ENCODE measurements at regions not wholly inside any gene's neighbourhood (a gene's known extent, or its start where the extent isn't known, plus 50 kb on each side); places are given as distances from the start of the nearest gene placed in this dataset.
A peak's percentile ranks its signal among the peaks of the same experiment; 100 is the strongest.

DNA sequence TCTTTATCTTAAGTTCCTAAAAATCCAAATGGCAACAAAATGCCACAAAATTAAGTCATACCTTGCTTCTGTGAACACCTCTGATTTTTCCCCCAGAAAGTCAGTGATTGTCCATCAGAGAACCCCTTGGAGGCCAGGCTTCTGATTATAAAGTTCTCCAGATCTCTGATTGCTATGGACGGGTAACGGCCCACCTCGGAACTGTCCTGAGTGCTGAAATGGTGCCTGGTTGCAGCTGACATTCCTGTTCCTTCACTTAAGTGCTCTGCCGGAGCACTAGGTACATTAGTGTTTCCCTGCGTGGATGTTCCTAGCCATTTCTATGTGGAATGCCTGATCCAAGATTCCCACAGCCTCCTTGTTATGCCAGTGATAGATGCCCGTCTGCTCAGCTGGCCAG, 85.0 kb downstream of the CHST1 start:
- Histone ChIP-seq H3K4me1 (ENCODE audit: control insufficient read depth in 1 of 2, insufficient read depth in 2 of 2, low read depth in 1 of 2, low read length in 1 of 2) (no peaks in the 10 kb centered on the region), H4K20me1 (ENCODE audit: insufficient read depth) (no peaks in the 10 kb centered on the region), H3K36me3 (replicated peaks in 1 of 2; ENCODE audit: control insufficient read depth in 1 of 2, insufficient read depth in 2 of 2, low read length in 1 of 2) (no peaks in the 10 kb centered on the region), H3K9ac (no peak overlapping the region), H3K4me2 (no peak overlapping the region), H3K4me3 (ENCODE audit: low read depth in 2 of 2, low read length in 1 of 2) (no peak overlapping the region), H3K79me2 (ENCODE audit: insufficient read depth) (no peaks in the 10 kb centered on the region), H3F3A (replicated peaks; ENCODE audit: insufficient read depth) (no peaks in the 10 kb centered on the region), H3K9me2 (no peaks in the 10 kb centered on the region), H2AFZ (ENCODE audit: low read depth) (no peak overlapping the region), H3K27ac (ENCODE audit: low read depth in 2 of 2, low read length in 1 of 2) (no peak overlapping the region), H3K9me3 (no peaks in the 10 kb centered on the region), H3K27me3 (ENCODE audit: insufficient read depth) (peaks cover 3% of the 10 kb centered on the region; the same call in 1 of the 2 replicates)
- ChIA-PET CTCF (interaction anchor here (1.8 kb wide), 1 partner anchor 191 kb away, joined by 4 read pairs; no protein-coding TSS in a partner anchor), POLR2A (no interaction called here)
- no peak for DNase-seq
- no peak for TF ChIP-seq MXI1 (IDR thresholded peaks at IDR 0.05; ENCODE audit: low read depth, low read length)
- TF ChIP-seq, protein P1, sequence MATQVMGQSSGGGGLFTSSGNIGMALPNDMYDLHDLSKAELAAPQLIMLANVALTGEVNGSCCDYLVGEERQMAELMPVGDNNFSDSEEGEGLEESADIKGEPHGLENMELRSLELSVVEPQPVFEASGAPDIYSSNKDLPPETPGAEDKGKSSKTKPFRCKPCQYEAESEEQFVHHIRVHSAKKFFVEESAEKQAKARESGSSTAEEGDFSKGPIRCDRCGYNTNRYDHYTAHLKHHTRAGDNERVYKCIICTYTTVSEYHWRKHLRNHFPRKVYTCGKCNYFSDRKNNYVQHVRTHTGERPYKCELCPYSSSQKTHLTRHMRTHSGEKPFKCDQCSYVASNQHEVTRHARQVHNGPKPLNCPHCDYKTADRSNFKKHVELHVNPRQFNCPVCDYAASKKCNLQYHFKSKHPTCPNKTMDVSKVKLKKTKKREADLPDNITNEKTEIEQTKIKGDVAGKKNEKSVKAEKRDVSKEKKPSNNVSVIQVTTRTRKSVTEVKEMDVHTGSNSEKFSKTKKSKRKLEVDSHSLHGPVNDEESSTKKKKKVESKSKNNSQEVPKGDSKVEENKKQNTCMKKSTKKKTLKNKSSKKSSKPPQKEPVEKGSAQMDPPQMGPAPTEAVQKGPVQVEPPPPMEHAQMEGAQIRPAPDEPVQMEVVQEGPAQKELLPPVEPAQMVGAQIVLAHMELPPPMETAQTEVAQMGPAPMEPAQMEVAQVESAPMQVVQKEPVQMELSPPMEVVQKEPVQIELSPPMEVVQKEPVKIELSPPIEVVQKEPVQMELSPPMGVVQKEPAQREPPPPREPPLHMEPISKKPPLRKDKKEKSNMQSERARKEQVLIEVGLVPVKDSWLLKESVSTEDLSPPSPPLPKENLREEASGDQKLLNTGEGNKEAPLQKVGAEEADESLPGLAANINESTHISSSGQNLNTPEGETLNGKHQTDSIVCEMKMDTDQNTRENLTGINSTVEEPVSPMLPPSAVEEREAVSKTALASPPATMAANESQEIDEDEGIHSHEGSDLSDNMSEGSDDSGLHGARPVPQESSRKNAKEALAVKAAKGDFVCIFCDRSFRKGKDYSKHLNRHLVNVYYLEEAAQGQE (IDR thresholded peaks at IDR 0.05; ENCODE audit: low read depth, low read length), result peak; percentile 93
- WGBS (ENCODE audit: low lambda C conversion rate), result 41% methylated on average over 3 of the region's 6 CpGs

DNA sequence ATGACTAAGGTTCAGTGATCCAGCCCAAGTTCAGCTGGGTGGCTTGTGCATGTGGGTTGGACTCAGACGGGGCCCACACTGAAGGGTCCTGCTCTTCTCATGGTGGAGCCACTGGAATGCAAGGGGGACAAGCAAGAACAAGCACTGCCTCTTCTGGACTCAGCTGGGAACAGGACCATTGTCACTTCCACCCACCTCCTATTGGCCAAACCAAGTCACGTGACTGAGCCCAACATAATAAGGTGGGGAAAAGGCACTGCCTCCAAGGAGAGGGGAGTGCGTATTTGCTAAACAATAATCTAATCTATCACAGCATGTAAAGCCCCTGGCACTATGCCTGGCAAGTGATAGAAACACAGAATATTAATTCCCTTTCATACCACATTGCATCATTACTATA, 87.1 kb downstream of the CHST1 start:
- 35% methylated on average over 3 of the region's 3 CpGs for WGBS (ENCODE audit: low lambda C conversion rate)
- no peaks in the 10 kb centered on the region for H3K27me3 ChIP-seq (ENCODE audit: insufficient read depth)
- ChIA-PET POLR2A (no interaction called here), CTCF (interaction anchor here (1.0 to 2.1 kb wide), 3 partner anchors 77 to 207 kb away, joined by 4 to 6 read pairs (median 5); no protein-coding TSS in a partner anchor)
- H3K9ac ChIP-seq, result no peak overlapping the region
- H3K79me2 ChIP-seq (ENCODE audit: insufficient read depth), result no peaks in the 10 kb centered on the region
- no peak overlapping the region for H3K4me2 ChIP-seq
- no peaks in the 10 kb centered on the region for H3K9me2 ChIP-seq
- TF ChIP-seq RFX5 (IDR thresholded peaks at IDR 0.05; ENCODE audit: low read length), result no peak
- no peak for TF ChIP-seq ELF1 (IDR thresholded peaks at IDR 0.05)
- TF ChIP-seq, protein P2, sequence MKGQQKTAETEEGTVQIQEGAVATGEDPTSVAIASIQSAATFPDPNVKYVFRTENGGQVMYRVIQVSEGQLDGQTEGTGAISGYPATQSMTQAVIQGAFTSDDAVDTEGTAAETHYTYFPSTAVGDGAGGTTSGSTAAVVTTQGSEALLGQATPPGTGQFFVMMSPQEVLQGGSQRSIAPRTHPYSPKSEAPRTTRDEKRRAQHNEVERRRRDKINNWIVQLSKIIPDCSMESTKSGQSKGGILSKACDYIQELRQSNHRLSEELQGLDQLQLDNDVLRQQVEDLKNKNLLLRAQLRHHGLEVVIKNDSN (IDR thresholded peaks at IDR 0.05; ENCODE audit: borderline replicate concordance, low read depth), result peak; percentile 32; the same call in 1 of the 2 replicates
- no peak overlapping the region for H3K27ac ChIP-seq (ENCODE audit: low read depth in 2 of 2, low read length in 1 of 2)
- H3K4me1 ChIP-seq (ENCODE audit: control insufficient read depth in 1 of 2, insufficient read depth in 2 of 2, low read depth in 1 of 2, low read length in 1 of 2), result no peaks in the 10 kb centered on the region
- no peak overlapping the region for H2AFZ ChIP-seq (ENCODE audit: low read depth)
- peak; percentile 27 for DNase-seq
- no peaks in the 10 kb centered on the region for H4K20me1 ChIP-seq (ENCODE audit: insufficient read depth)
- no peak overlapping the region for H3K4me3 ChIP-seq (ENCODE audit: low read depth in 2 of 2, low read length in 1 of 2)
- no peaks in the 10 kb centered on the region for H3F3A ChIP-seq (replicated peaks; ENCODE audit: insufficient read depth)
- no peaks in the 10 kb centered on the region for H3K36me3 ChIP-seq (replicated peaks in 1 of 2; ENCODE audit: control insufficient read depth in 1 of 2, insufficient read depth in 2 of 2, low read length in 1 of 2)
- H3K9me3 ChIP-seq, result no peaks in the 10 kb centered on the region

DNA sequence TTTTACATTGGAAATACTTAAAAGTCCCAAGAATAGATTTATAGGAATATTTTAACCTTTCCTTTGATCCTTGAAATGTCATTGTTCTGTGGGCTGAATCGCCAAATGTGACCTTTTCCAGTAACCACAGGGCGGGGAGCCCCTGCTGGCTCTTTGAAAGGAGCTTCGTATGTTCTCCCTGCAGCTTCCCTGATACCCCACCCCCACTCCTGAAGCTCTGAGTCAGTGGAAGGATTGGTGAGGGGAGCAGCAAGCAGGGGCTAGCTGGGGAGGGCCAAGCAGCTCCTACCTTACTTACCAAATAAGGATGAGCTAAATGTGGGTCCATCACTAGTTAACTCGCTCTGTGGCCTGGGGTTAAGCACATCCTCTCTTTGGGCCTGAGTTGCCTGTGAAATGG, 87.7 kb downstream of the CHST1 start:
- CTCF ChIA-PET, result interaction anchor here (1.4 to 2.1 kb wide), 2 partner anchors 77 to 194 kb away, joined by 5 to 6 read pairs; no protein-coding TSS in a partner anchor
- WGBS (ENCODE audit: low lambda C conversion rate), result 67% methylated on average over 4 of the region's 4 CpGs
- Histone ChIP-seq H3K27me3 (ENCODE audit: insufficient read depth) (no peaks in the 10 kb centered on the region), H3K79me2 (ENCODE audit: insufficient read depth) (no peaks in the 10 kb centered on the region), H3K4me3 (ENCODE audit: low read depth in 2 of 2, low read length in 1 of 2) (no peak overlapping the region), H2AFZ (ENCODE audit: low read depth) (no peak overlapping the region), H3K4me2 (no peak overlapping the region), H4K20me1 (ENCODE audit: insufficient read depth) (no peaks in the 10 kb centered on the region), H3K9me2 (no peaks in the 10 kb centered on the region), H3K27ac (ENCODE audit: low read depth in 2 of 2, low read length in 1 of 2) (no peak overlapping the region), H3K9me3 (no peaks in the 10 kb centered on the region), H3K9ac (no peak overlapping the region), H3K36me3 (replicated peaks in 1 of 2; ENCODE audit: control insufficient read depth in 1 of 2, insufficient read depth in 2 of 2, low read length in 1 of 2) (no peaks in the 10 kb centered on the region), H3F3A (replicated peaks; ENCODE audit: insufficient read depth) (no peaks in the 10 kb centered on the region), H3K4me1 (ENCODE audit: control insufficient read depth in 1 of 2, insufficient read depth in 2 of 2, low read depth in 1 of 2, low read length in 1 of 2) (no peaks in the 10 kb centered on the region)
- POLR2A ChIA-PET, result no interaction called here
- no peak for DNase-seq
- no peak for TF ChIP-seq MXI1 (IDR thresholded peaks at IDR 0.05; ENCODE audit: low read depth, low read length)
- TF ChIP-seq FOXJ3 (CRISPR knock-in tag; IDR thresholded peaks at IDR 0.05), result no peak
- no peak for TF ChIP-seq GATA2 (CRISPR knock-in tag; IDR thresholded peaks at IDR 0.05)
- TF ChIP-seq, protein P3, sequence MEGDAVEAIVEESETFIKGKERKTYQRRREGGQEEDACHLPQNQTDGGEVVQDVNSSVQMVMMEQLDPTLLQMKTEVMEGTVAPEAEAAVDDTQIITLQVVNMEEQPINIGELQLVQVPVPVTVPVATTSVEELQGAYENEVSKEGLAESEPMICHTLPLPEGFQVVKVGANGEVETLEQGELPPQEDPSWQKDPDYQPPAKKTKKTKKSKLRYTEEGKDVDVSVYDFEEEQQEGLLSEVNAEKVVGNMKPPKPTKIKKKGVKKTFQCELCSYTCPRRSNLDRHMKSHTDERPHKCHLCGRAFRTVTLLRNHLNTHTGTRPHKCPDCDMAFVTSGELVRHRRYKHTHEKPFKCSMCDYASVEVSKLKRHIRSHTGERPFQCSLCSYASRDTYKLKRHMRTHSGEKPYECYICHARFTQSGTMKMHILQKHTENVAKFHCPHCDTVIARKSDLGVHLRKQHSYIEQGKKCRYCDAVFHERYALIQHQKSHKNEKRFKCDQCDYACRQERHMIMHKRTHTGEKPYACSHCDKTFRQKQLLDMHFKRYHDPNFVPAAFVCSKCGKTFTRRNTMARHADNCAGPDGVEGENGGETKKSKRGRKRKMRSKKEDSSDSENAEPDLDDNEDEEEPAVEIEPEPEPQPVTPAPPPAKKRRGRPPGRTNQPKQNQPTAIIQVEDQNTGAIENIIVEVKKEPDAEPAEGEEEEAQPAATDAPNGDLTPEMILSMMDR (IDR thresholded peaks at IDR 0.05), result no peak
